IMR-90 (cell line): ENCODE measurements at regions not wholly inside any gene's neighbourhood (a gene's known extent, or its start where the extent isn't known, plus 50 kb on each side); places are given as distances from the start of the nearest gene placed in this dataset.

Experiments
- ATAC-seq: fragments of 200-7000 bp; cut with Tn5 transposase; 2 replicates; pipeline ENCODE4 v1.9.1; 2020; ENCODE audit warnings: low read depth, mild to moderate bottlenecking, moderate library complexity
- BruUV-seq: library from RNA; stranded (reverse); fragments of 400-500 nt; replicated peaks from 2 replicates; lab custom pipeline; 2021; lab: Mats Ljungman, UMichigan
- CTCF ChIA-PET: fragments of 300-600 bp; formaldehyde crosslinking; extraction: SDS; loops from one replicate; lab custom pipeline; 2021; ENCODE audit warnings: antibody characterized with exemption; lab: Yijun Ruan, JAX
- POLR2A ChIA-PET: fragments of 300-600 bp; sonication (Branson Sonifier 250); formaldehyde crosslinking; loops from one replicate; lab custom pipeline; 2022; ENCODE audit warnings: antibody characterized with exemption; ENCODE audit not compliant: unreplicated experiment; lab: Charles Lee
- DNase-seq: peaks from one replicate; pipeline ENCODE4 v3.0.0; 2013
- H2AFZ ChIP-seq: replicated peaks from 2 replicates; pipeline ENCODE3; 2013; ENCODE audit warnings: low read length, mild to moderate bottlenecking; ENCODE audit not compliant: poor library complexity
- H2AK5ac ChIP-seq: 2 replicates; pipeline ENCODE4 v1.6.1; 2013; ENCODE audit warnings: low read depth, low read length, inconsistent platforms
- H2AK9ac ChIP-seq: replicated peaks from 2 replicates; pipeline ENCODE3; 2013; ENCODE audit warnings: mild to moderate bottlenecking, low read depth, low read length, moderate library complexity; ENCODE audit not compliant: poor library complexity
- H2BK120ac ChIP-seq: 2 replicates; pipeline ENCODE4 v1.6.1; 2013; ENCODE audit warnings: low read depth, low read length, inconsistent platforms
- H2BK15ac ChIP-seq: 3 replicates; pipeline ENCODE4 v1.6.1; 2013; ENCODE audit warnings: low read depth, low read length, inconsistent platforms
- H2BK20ac ChIP-seq: 2 replicates; pipeline ENCODE4 v1.6.1; 2013; ENCODE audit warnings: low read depth, mild to moderate bottlenecking, inconsistent platforms, low read length, moderate library complexity
- H2BK5ac ChIP-seq: 2 replicates; pipeline ENCODE4 v1.6.1; 2013; ENCODE audit warnings: mild to moderate bottlenecking, low read depth, low read length, inconsistent platforms; ENCODE audit not compliant: poor library complexity, severe bottlenecking
- H3K14ac ChIP-seq: replicated peaks from 2 replicates; pipeline ENCODE4 v1.6.1; 2013; ENCODE audit warnings: low read depth, low read length, inconsistent platforms
- H3K18ac ChIP-seq: 2 replicates; pipeline ENCODE4 v1.6.1; 2013; ENCODE audit warnings: low read depth, low read length, control low read depth
- H3K23ac ChIP-seq: 2 replicates; pipeline ENCODE4 v1.6.1; 2013; ENCODE audit warnings: low read depth, low read length, inconsistent platforms
- H3K27ac ChIP-seq: 2 replicates; pipeline ENCODE4 v1.5.1; 2013; ENCODE audit warnings: mild to moderate bottlenecking, control low read depth, low read length; ENCODE audit not compliant: insufficient read depth
- H3K27me3 ChIP-seq: 2 replicates; pipeline ENCODE4 v1.6.1; 2013; ENCODE audit warnings: low read length; ENCODE audit not compliant: control insufficient read depth, insufficient read depth
- H3K36me3 ChIP-seq: 2 replicates; pipeline ENCODE4 v1.6.1; 2013; ENCODE audit warnings: low read length, mixed read lengths; ENCODE audit not compliant: control insufficient read depth, insufficient read depth
- H3K4ac ChIP-seq: 2 replicates; pipeline ENCODE4 v1.6.1; 2013; ENCODE audit warnings: low read depth, low read length, inconsistent platforms
- H3K4me1 ChIP-seq: 2 replicates; pipeline ENCODE4 v1.6.1; 2013; ENCODE audit warnings: low read length, mixed read lengths; ENCODE audit not compliant: control insufficient read depth, insufficient read depth
- H3K4me2 ChIP-seq: 2 replicates; pipeline ENCODE4 v1.6.1; 2013; ENCODE audit warnings: low read depth, mild to moderate bottlenecking, control low read depth, low read length, moderate library complexity
- H3K4me3 ChIP-seq: 2 replicates; pipeline ENCODE4 v1.5.1; 2013; ENCODE audit warnings: low read depth, mild to moderate bottlenecking, control low read depth, low read length, moderate library complexity; ENCODE audit not compliant: insufficient read depth
- H3K56ac ChIP-seq: 2 replicates; pipeline ENCODE4 v1.6.1; 2013; ENCODE audit warnings: low read length, inconsistent platforms; ENCODE audit not compliant: insufficient read depth; ENCODE audit errors: extremely low read depth
- H3K79me1 ChIP-seq, 2 experiments: 2 replicates each; pipeline ENCODE4 v1.6.1; 2013; ENCODE audit warnings: low read length in 2 of 2, inconsistent platforms in 1 of 2, low read depth in 1 of 2
- H3K9ac ChIP-seq: 2 replicates; pipeline ENCODE4 v1.6.1; 2013; ENCODE audit warnings: low read depth, low read length, control low read depth
- H3K9me1 ChIP-seq: 2 replicates; pipeline ENCODE4 v1.6.1; 2013; ENCODE audit warnings: low read length, inconsistent platforms; ENCODE audit not compliant: insufficient read depth
- H3K9me3 ChIP-seq: 2 replicates; pipeline ENCODE4 v1.6.1; 2013; ENCODE audit warnings: low read length; ENCODE audit not compliant: control insufficient read depth, insufficient read depth
- H4K20me1 ChIP-seq: 2 replicates; pipeline ENCODE4 v1.6.1; 2013; ENCODE audit warnings: low read length, inconsistent platforms; ENCODE audit not compliant: insufficient read depth
- H4K5ac ChIP-seq: 2 replicates; pipeline ENCODE4 v1.6.1; 2013; ENCODE audit warnings: mild to moderate bottlenecking, low read depth, low read length, control low read depth
- H4K8ac ChIP-seq, 2 experiments: 2 replicates each; pipeline ENCODE4 v1.6.1; 2013; ENCODE audit warnings: low read depth in 2 of 2, low read length in 2 of 2, control low read depth in 1 of 2, inconsistent platforms in 1 of 2
- H4K91ac ChIP-seq: 2 replicates; pipeline ENCODE4 v1.6.1; 2013; ENCODE audit warnings: low read depth, low read length, inconsistent platforms; ENCODE audit not compliant: insufficient read depth
- BHLHE40 ChIP-seq: fragments of 150-350 bp; IDR thresholded peaks from 2 replicates; pipeline ENCODE4 v1.6.1; 2016; ENCODE audit warnings: mild to moderate bottlenecking, low read depth, low read length
- CHD1 ChIP-seq: IDR thresholded peaks from 2 replicates; pipeline ENCODE4 v1.6.1; 2012; ENCODE audit warnings: low read depth, low read length, improper control_type of control experiment
- MAFK ChIP-seq: IDR thresholded peaks from 2 replicates; pipeline ENCODE4 v1.6.1; 2012; ENCODE audit warnings: low read depth, low read length, improper control_type of control experiment
- MAZ ChIP-seq: IDR thresholded peaks from 2 replicates; pipeline ENCODE4 v1.6.1; 2012; ENCODE audit warnings: low read depth, mild to moderate bottlenecking, low read length, improper control_type of control experiment, moderate library complexity, borderline replicate concordance
- MXI1 ChIP-seq: IDR thresholded peaks from 2 replicates; pipeline ENCODE4 v1.6.1; 2012; ENCODE audit warnings: low read depth, mild to moderate bottlenecking, low read length, moderate library complexity, borderline replicate concordance
- NFE2L2 ChIP-seq: fragments of 150-350 bp; IDR thresholded peaks from 2 replicates; pipeline ENCODE4 v1.6.1; 2016; ENCODE audit warnings: low read depth, mild to moderate bottlenecking, low read length
- RAD21 ChIP-seq: IDR thresholded peaks from 2 replicates; pipeline ENCODE4 v1.6.1; 2012; ENCODE audit warnings: low read length, improper control_type of control experiment
- RFX5 ChIP-seq: IDR thresholded peaks from 2 replicates; pipeline ENCODE4 v1.8.0; 2012; ENCODE audit warnings: low read depth, mild to moderate bottlenecking, low read length, moderate library complexity
- SMC3 ChIP-seq: fragments of 150-350 bp; IDR thresholded peaks from 2 replicates; pipeline ENCODE4 v1.6.1; 2016; ENCODE audit warnings: low read depth, mild to moderate bottlenecking, antibody characterized with exemption, low read length, moderate library complexity
- WGBS, 2 experiments: methylation state at CpG; one replicate each; pipeline versions ENCODE4 v1.1.5 to v1.1.7; 2013; ENCODE audit warnings: missing lambda C conversion rate in 2 of 2; ENCODE audit not compliant: insufficient read length in 1 of 2; ENCODE audit errors: extremely low coverage in 2 of 2; 5-methylcytosine and 5-hydroxymethylcytosine counted together
- dilution Hi-C: fragments of 300-500 bp; cut with HindIII; formaldehyde crosslinking; loops from one replicate; pipeline ENCODE4 v1.14.3; 2018; ENCODE audit warnings: low sequenced_read_pairs; ENCODE audit not compliant: unreplicated experiment
- in situ Hi-C: fragments of 300-500 bp; cut with MboI; formaldehyde crosslinking; loops from 3 replicates; pipeline ENCODE4 v1.14.3; 2019; ENCODE audit warnings: low sequenced_read_pairs, inconsistent platforms, mixed read lengths
- intact Hi-C: fragments of 100-400 bp; cut with micrococcal nuclease; formaldehyde crosslinking; loops from 2 replicates; pipeline ENCODE4 v1.10.0; 2022
- TF ChIP-seq, protein P1 (sequence below): fragments of 150-350 bp; IDR thresholded peaks from 2 replicates; pipeline ENCODE4 v1.6.1; 2017; ENCODE audit warnings: mild to moderate bottlenecking, antibody characterized with exemption, low read length, low read depth
- TF ChIP-seq, protein P2 (sequence below): conservative IDR thresholded peaks from 2 replicates; pipeline ENCODE4 v1.5.1; 2012; ENCODE audit warnings: mild to moderate bottlenecking, low read depth, low read length, improper control_type of control experiment

DNA sequence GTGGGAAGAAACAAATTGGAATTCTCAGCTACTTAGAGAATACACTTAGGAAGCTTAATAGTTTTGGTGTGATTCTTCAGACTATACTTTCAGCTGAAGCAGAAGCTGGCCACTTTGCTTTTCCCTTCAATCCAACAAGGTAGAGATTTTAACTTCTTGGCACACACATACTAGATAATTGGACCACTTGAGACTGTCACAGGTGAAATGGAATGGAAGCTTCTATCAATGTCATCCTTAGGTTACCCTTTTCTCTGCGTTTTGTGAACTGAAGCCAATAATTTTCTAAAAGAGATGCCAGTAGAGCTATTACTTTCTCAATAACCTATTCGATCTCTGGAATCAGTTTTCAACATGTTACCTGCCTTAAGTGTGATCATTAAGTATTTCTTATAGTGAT, 405.3 kb downstream of the PCDH20 start:
- Histone ChIP-seq H3K4me3 (no peak overlapping the region), H2BK120ac (no peak overlapping the region), H3K23ac (no peak overlapping the region), H3K18ac (no peak overlapping the region), H3K27me3 (no peaks in the 10 kb centered on the region), H3K56ac (no peak overlapping the region), H2BK20ac (no peak overlapping the region), H2BK5ac (no peak overlapping the region), H3K9me1 (no peaks in the 10 kb centered on the region), H3K4me1 (no peaks in the 10 kb centered on the region), H3K4ac (no peak overlapping the region), H4K91ac (no peak overlapping the region), H3K4me2 (no peak overlapping the region), H4K20me1 (no peaks in the 10 kb centered on the region), H3K27ac (no peak overlapping the region), H3K14ac (no peak overlapping the region), H2AK5ac (no peak overlapping the region), H3K36me3 (no peaks in the 10 kb centered on the region), H2AK9ac (no peak overlapping the region), H2BK15ac (no peak overlapping the region), H3K79me1 (no peaks in the 10 kb centered on the region), H4K5ac (no peak overlapping the region), H3K9me3 (peaks cover 14% of the 10 kb centered on the region), H2AFZ (no peak overlapping the region), H4K8ac (no peak overlapping the region), H3K9ac (no peak overlapping the region)
- ATAC-seq (no peak), DNase-seq (no peak)
- intact Hi-C loops (no loop called here), in situ Hi-C loops (no loop called here), dilution Hi-C loops (no loop called here)
- WGBS, 2 experiments: no CpG with 5 or more reads among the region's 2 CpGs
- ChIA-PET POLR2A (no interaction called here), CTCF (no interaction called here)
- TF ChIP-seq SMC3 (no peak), MAZ (no peak), MAFK (no peak), CHD1 (no peak), RFX5 (no peak), BHLHE40 (no peak), NFE2L2 (no peak), RAD21 (no peak), MXI1 (no peak)
- TF ChIP-seq, protein P1, sequence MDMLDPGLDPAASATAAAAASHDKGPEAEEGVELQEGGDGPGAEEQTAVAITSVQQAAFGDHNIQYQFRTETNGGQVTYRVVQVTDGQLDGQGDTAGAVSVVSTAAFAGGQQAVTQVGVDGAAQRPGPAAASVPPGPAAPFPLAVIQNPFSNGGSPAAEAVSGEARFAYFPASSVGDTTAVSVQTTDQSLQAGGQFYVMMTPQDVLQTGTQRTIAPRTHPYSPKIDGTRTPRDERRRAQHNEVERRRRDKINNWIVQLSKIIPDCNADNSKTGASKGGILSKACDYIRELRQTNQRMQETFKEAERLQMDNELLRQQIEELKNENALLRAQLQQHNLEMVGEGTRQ: no peak
- TF ChIP-seq, protein P2, sequence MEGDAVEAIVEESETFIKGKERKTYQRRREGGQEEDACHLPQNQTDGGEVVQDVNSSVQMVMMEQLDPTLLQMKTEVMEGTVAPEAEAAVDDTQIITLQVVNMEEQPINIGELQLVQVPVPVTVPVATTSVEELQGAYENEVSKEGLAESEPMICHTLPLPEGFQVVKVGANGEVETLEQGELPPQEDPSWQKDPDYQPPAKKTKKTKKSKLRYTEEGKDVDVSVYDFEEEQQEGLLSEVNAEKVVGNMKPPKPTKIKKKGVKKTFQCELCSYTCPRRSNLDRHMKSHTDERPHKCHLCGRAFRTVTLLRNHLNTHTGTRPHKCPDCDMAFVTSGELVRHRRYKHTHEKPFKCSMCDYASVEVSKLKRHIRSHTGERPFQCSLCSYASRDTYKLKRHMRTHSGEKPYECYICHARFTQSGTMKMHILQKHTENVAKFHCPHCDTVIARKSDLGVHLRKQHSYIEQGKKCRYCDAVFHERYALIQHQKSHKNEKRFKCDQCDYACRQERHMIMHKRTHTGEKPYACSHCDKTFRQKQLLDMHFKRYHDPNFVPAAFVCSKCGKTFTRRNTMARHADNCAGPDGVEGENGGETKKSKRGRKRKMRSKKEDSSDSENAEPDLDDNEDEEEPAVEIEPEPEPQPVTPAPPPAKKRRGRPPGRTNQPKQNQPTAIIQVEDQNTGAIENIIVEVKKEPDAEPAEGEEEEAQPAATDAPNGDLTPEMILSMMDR: no peak
- BruUV-seq: no TSS peak
